ENCODE measurements at regions not wholly inside any gene's neighbourhood (a gene's known extent, or its start where the extent isn't known, plus 50 kb on each side); places are given as distances from the start of the nearest gene placed in this dataset.

DNA sequence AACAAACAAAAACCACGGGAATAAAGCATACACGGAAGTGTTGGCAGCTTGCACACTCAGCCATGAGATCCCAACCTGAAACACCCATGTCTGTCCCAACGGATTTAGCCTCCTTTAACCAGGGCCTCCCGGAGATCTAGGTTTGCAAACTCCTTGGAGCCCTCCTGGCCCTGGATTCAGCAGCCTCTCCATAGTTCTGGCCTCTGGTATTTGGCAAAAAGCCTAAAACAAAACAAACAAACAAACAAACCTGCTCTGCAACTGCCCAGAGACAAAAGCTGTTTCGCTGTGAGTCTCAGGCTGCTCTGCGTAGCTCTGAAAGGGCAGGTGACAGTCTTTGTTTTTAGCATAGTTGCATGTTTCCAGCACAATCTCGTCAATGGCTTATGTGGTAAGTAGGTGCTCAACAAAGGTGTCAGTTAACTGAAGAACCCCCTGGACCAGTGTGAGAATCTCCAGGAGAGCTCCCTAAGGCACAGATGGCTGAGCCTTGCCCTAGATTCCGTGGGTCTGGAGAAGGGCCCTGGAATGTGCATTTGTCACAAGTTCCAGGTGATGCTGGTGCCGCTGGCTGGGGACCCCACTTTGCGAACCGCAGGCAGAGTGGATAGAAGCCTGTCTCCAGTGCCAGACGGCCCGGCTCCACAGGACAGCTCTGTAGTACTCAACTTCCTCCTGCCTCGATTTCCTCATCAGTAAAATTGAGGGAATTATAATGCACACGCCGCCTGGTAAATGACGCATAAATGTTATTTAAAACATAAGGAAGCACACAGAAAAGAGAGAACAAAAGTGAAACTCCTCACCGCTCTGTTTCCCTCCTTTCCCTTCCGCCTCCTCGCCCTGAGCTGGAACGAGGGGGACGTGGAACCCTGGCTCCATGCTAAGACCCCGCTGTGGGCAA is 86.2 kb downstream of the RIPK4 start:
- no peaks in the 10 kb centered on the region for H3K9me3 ChIP-seq (ENCODE audit: control insufficient read depth, insufficient read depth, low read length)
- H3K27me3 ChIP-seq (ENCODE audit: control insufficient read depth, low read length) = no peaks in the 10 kb centered on the region
- H3K4me3 ChIP-seq (ENCODE audit: low read length) = no peak overlapping the region
- no peaks in the 10 kb centered on the region for H3K36me3 ChIP-seq (ENCODE audit: control insufficient read depth, low read length)
- no peaks in the 10 kb centered on the region for H3K4me1 ChIP-seq (ENCODE audit: control insufficient read depth, low read length)
- H3K4me2 ChIP-seq (ENCODE audit: low read length) = no peak overlapping the region
- H4K20me1 ChIP-seq (ENCODE audit: control insufficient read depth, insufficient read depth, low read depth, low read length) = no peaks in the 10 kb centered on the region
- H3K79me2 ChIP-seq (ENCODE audit: control insufficient read depth, low read length) = no peaks in the 10 kb centered on the region; the same call in 1 of the 2 replicates
- TF ChIP-seq EZH2phosphoT487 (IDR thresholded peaks at IDR 0.05; ENCODE audit: borderline replicate concordance, low read length) = no peak
- TF ChIP-seq CTCF (IDR thresholded peaks at IDR 0.05; ENCODE audit: low read depth, low read length, poor library complexity, severe bottlenecking) = no peak
- no peaks in the 10 kb centered on the region for H3F3A ChIP-seq (ENCODE audit: control insufficient read depth, insufficient read depth)
- no peak overlapping the region for H3K27ac ChIP-seq (ENCODE audit: low read depth, low read length)
- no peaks in the 10 kb centered on the region for H3K9me2 ChIP-seq (replicated peaks; ENCODE audit: control insufficient read depth, low read length)

GRCh38 chr21:41678924-41679318 is 87.9 kb downstream of the RIPK4 start:
- H3K9me2 ChIP-seq (replicated peaks; ENCODE audit: control insufficient read depth, low read length) = no peaks in the 10 kb centered on the region
- H3K9me3 ChIP-seq (ENCODE audit: control insufficient read depth, insufficient read depth, low read length) = no peaks in the 10 kb centered on the region
- H3K4me2 ChIP-seq (ENCODE audit: low read length) = no peak overlapping the region
- no peak overlapping the region for H3K4me3 ChIP-seq (ENCODE audit: low read length)
- no peaks in the 10 kb centered on the region for H3K36me3 ChIP-seq (ENCODE audit: control insufficient read depth, low read length)
- no peak overlapping the region for H3K27ac ChIP-seq (ENCODE audit: low read depth, low read length)
- H3K4me1 ChIP-seq (ENCODE audit: control insufficient read depth, low read length) = no peaks in the 10 kb centered on the region
- peaks cover 5% of the 10 kb centered on the region; the same call in 1 of the 2 replicates for H3K27me3 ChIP-seq (ENCODE audit: control insufficient read depth, low read length)
- H4K20me1 ChIP-seq (ENCODE audit: control insufficient read depth, insufficient read depth, low read depth, low read length) = no peaks in the 10 kb centered on the region
- TF ChIP-seq EZH2phosphoT487 (IDR thresholded peaks at IDR 0.05; ENCODE audit: borderline replicate concordance, low read length) (no peak), CTCF (IDR thresholded peaks at IDR 0.05; ENCODE audit: low read depth, low read length, poor library complexity, severe bottlenecking) (no peak)
- no peaks in the 10 kb centered on the region; the same call in 1 of the 2 replicates for H3K79me2 ChIP-seq (ENCODE audit: control insufficient read depth, low read length)
- no peaks in the 10 kb centered on the region for H3F3A ChIP-seq (ENCODE audit: control insufficient read depth, insufficient read depth)

DNA sequence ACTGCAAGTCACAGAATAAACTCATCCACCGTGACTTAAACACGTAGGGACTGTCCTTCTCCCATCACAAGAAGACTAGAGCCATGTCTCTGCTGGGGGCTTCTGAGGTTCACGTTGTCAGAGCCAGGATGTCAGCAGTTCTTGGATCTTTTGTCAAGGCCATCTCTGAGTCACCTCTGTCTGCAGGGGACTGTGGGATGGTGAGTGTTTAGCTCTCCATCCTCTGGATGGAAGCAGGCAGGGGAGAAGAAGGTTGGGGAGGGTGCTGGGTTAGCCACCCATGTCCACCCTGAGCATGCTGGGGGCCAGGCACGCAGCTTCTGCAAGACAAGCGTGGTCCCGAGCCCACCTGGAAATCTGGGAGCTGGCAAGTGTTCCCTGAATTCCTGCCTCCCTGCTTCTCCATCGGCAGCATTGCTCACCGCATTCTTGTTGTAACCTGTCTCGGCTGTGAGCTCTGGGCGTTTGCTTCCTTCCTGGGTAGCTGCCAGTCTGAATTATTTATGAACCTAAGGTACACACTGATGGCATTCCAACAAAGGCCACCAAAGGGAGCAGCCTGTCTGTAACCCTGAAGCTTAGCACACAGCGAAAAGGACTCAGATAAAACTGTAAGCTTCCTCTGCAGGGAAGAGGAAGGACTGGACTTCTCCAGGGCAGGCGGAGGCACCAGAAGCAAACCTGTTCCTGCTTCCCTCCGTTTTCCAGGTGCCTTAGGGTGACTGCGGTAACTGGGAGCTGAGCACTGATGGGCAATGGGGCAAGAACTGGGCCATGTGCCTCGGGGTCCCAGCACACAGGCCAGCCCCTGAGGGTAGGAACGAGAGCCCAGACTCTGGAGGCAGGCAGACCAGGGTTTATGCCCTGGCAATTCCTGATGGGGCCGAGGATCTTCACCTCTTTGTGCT is 88.6 kb downstream of the RIPK4 start:
- H3K4me3 ChIP-seq (ENCODE audit: low read length) = no peak overlapping the region
- H3K79me2 ChIP-seq (ENCODE audit: control insufficient read depth, low read length) = no peaks in the 10 kb centered on the region; the same call in 1 of the 2 replicates
- H3K9me2 ChIP-seq (replicated peaks; ENCODE audit: control insufficient read depth, low read length) = no peaks in the 10 kb centered on the region
- no peaks in the 10 kb centered on the region for H3F3A ChIP-seq (ENCODE audit: control insufficient read depth, insufficient read depth)
- no peaks in the 10 kb centered on the region for H4K20me1 ChIP-seq (ENCODE audit: control insufficient read depth, insufficient read depth, low read depth, low read length)
- no peaks in the 10 kb centered on the region for H3K9me3 ChIP-seq (ENCODE audit: control insufficient read depth, insufficient read depth, low read length)
- TF ChIP-seq EZH2phosphoT487 (IDR thresholded peaks at IDR 0.05; ENCODE audit: borderline replicate concordance, low read length) (no peak), CTCF (IDR thresholded peaks at IDR 0.05; ENCODE audit: low read depth, low read length, poor library complexity, severe bottlenecking) (no peak)
- no peak overlapping the region for H3K4me2 ChIP-seq (ENCODE audit: low read length)
- no peaks in the 10 kb centered on the region for H3K4me1 ChIP-seq (ENCODE audit: control insufficient read depth, low read length)
- peaks cover 8% of the 10 kb centered on the region; the same call in 1 of the 2 replicates for H3K27me3 ChIP-seq (ENCODE audit: control insufficient read depth, low read length)
- no peaks in the 10 kb centered on the region for H3K36me3 ChIP-seq (ENCODE audit: control insufficient read depth, low read length)
- no peak overlapping the region for H3K27ac ChIP-seq (ENCODE audit: low read depth, low read length)
